Testis (tissue), 2 donors: ENCODE measurements at regions not wholly inside any gene's neighbourhood (a gene's known extent, or its start where the extent isn't known, plus 50 kb on each side); places are given as distances from the start of the nearest gene placed in this dataset.

Experiments
- POLR2A ChIP-seq: fragments of 450-650 bp; IDR thresholded peaks from one replicate; pipeline ENCODE4 v1.6.1; 2017; ENCODE audit warnings: antibody characterized with exemption, mild to moderate bottlenecking, moderate library complexity
- TF ChIP-seq, protein P1 (sequence below), 3 experiments: fragments of 450-650 bp in 2 of 3; fragments of 200-600 bp in 1 of 3; sonication (generic) in 1 of 3; IDR thresholded peaks; one replicate each; pipeline ENCODE4 v1.5.1; 2016 to 2019; ENCODE audit warnings: antibody characterized with exemption in 3 of 3, mild to moderate bottlenecking in 2 of 3, moderate library complexity in 1 of 3

GRCh38 chr1:208569181-208569580 is 325.0 kb upstream of the PLXNA2 start:
- TF ChIP-seq, protein P1, sequence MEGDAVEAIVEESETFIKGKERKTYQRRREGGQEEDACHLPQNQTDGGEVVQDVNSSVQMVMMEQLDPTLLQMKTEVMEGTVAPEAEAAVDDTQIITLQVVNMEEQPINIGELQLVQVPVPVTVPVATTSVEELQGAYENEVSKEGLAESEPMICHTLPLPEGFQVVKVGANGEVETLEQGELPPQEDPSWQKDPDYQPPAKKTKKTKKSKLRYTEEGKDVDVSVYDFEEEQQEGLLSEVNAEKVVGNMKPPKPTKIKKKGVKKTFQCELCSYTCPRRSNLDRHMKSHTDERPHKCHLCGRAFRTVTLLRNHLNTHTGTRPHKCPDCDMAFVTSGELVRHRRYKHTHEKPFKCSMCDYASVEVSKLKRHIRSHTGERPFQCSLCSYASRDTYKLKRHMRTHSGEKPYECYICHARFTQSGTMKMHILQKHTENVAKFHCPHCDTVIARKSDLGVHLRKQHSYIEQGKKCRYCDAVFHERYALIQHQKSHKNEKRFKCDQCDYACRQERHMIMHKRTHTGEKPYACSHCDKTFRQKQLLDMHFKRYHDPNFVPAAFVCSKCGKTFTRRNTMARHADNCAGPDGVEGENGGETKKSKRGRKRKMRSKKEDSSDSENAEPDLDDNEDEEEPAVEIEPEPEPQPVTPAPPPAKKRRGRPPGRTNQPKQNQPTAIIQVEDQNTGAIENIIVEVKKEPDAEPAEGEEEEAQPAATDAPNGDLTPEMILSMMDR (IDR thresholded peaks at IDR 0.05), result no peak
- no peak for TF ChIP-seq POLR2A
